ENCODE measurements at regions not wholly inside any gene's neighbourhood (a gene's known extent, or its start where the extent isn't known, plus 50 kb on each side); places are given as distances from the start of the nearest gene placed in this dataset.
"Not testable (repeated sequence)": the region's sequence is repeated elsewhere in the genome, so short reads cannot be mapped to it uniquely, and the experiment has no call there.

GRCh38 chr9:83113445-83113844 lies 50.5 kb upstream of the RASEF start:
- TF ChIP-seq POLR2A (IDR thresholded peaks at IDR 0.05; ENCODE audit: borderline replicate concordance, extremely low read depth, insufficient read depth, insufficient read length), result not testable (repeated sequence)
- TF ChIP-seq, protein P1, sequence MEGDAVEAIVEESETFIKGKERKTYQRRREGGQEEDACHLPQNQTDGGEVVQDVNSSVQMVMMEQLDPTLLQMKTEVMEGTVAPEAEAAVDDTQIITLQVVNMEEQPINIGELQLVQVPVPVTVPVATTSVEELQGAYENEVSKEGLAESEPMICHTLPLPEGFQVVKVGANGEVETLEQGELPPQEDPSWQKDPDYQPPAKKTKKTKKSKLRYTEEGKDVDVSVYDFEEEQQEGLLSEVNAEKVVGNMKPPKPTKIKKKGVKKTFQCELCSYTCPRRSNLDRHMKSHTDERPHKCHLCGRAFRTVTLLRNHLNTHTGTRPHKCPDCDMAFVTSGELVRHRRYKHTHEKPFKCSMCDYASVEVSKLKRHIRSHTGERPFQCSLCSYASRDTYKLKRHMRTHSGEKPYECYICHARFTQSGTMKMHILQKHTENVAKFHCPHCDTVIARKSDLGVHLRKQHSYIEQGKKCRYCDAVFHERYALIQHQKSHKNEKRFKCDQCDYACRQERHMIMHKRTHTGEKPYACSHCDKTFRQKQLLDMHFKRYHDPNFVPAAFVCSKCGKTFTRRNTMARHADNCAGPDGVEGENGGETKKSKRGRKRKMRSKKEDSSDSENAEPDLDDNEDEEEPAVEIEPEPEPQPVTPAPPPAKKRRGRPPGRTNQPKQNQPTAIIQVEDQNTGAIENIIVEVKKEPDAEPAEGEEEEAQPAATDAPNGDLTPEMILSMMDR (IDR thresholded peaks at IDR 0.05 in 2 of 3, conservative IDR thresholded peaks at IDR 0.05 in 1 of 3; ENCODE audit: borderline replicate concordance in 1 of 3, insufficient read depth in 1 of 3, low read depth in 2 of 3, low read length in 2 of 3), result not testable (repeated sequence)

Data from HCT116 (cell line).